Islet of Langerhans (tissue), 1 donor: ENCODE measurements at regions not wholly inside any gene's neighbourhood (a gene's known extent, or its start where the extent isn't known, plus 50 kb on each side); places are given as distances from the start of the nearest gene placed in this dataset.
"Not testable (repeated sequence)": the region's sequence is repeated elsewhere in the genome, so short reads cannot be mapped to it uniquely, and the experiment has no call there.

Experiments
- FAIRE-seq: peaks from one replicate; lab custom pipeline; 2011; peaks lifted over from hg19 to GRCh38; lab: Jason Lieb, UNC

- peak; percentile 90 for FAIRE-seq
Observed at GRCh38 chr14:77985211-77985615, 185.0 kb upstream of the NRXN3 start.

GRCh38 chr14:77986773-77987172 is 183.4 kb upstream of the NRXN3 start:
- FAIRE-seq = no peak

- FAIRE-seq = no peak
Observed at GRCh38 chr14:77988096-77988870, 181.9 kb upstream of the NRXN3 start.

- no peak for FAIRE-seq
Observed at GRCh38 chr14:77988970-77989369, 181.2 kb upstream of the NRXN3 start.

- no peak for FAIRE-seq
Observed at GRCh38 chr14:77989441-77989991, 180.7 kb upstream of the NRXN3 start.

- FAIRE-seq = no peak
Observed at GRCh38 chr14:77990337-77990736, 179.8 kb upstream of the NRXN3 start.

GRCh38 chr14:77991128-77991772 is 178.9 kb upstream of the NRXN3 start:
- FAIRE-seq = no peak

GRCh38 chr14:78005325-78005724 is 164.8 kb upstream of the NRXN3 start:
- no peak for FAIRE-seq

GRCh38 chr14:78007160-78007559 is 163.0 kb upstream of the NRXN3 start:
- no peak for FAIRE-seq

GRCh38 chr14:78010688-78011087 is 159.5 kb upstream of the NRXN3 start:
- no peak for FAIRE-seq

- FAIRE-seq = not testable (repeated sequence)
Observed at GRCh38 chr14:78013911-78014310, 156.3 kb upstream of the NRXN3 start.

- no peak for FAIRE-seq
Observed at GRCh38 chr14:78016532-78016931, 153.6 kb upstream of the NRXN3 start.

- no peak for FAIRE-seq
Observed at GRCh38 chr14:78018283-78018682, 151.9 kb upstream of the NRXN3 start.

- FAIRE-seq = no peak
Observed at GRCh38 chr14:78022059-78022458, 148.1 kb upstream of the NRXN3 start.

GRCh38 chr14:78023112-78023511 is 147.1 kb upstream of the NRXN3 start:
- no peak for FAIRE-seq

GRCh38 chr14:78028471-78028870 is 141.7 kb upstream of the NRXN3 start:
- no peak for FAIRE-seq

- no peak for FAIRE-seq
Observed at GRCh38 chr14:78029601-78030372, 140.4 kb upstream of the NRXN3 start.

- no peak for FAIRE-seq
Observed at GRCh38 chr14:78043349-78043748, 126.8 kb upstream of the NRXN3 start.

GRCh38 chr14:78048120-78048519 is 122.1 kb upstream of the NRXN3 start:
- FAIRE-seq = no peak

- not testable (repeated sequence) for FAIRE-seq
Observed at GRCh38 chr14:78056890-78057289, 113.3 kb upstream of the NRXN3 start.

- FAIRE-seq = no peak
Observed at GRCh38 chr14:78070344-78070743, 99.8 kb upstream of the NRXN3 start.

GRCh38 chr14:78071016-78071549 is 99.1 kb upstream of the NRXN3 start:
- FAIRE-seq = no peak

- FAIRE-seq = no peak
Observed at GRCh38 chr14:78073028-78073427, 97.1 kb upstream of the NRXN3 start.
